ENCODE measurements at regions not wholly inside any gene's neighbourhood (a gene's known extent, or its start where the extent isn't known, plus 50 kb on each side); places are given as distances from the start of the nearest gene placed in this dataset.

DNA sequence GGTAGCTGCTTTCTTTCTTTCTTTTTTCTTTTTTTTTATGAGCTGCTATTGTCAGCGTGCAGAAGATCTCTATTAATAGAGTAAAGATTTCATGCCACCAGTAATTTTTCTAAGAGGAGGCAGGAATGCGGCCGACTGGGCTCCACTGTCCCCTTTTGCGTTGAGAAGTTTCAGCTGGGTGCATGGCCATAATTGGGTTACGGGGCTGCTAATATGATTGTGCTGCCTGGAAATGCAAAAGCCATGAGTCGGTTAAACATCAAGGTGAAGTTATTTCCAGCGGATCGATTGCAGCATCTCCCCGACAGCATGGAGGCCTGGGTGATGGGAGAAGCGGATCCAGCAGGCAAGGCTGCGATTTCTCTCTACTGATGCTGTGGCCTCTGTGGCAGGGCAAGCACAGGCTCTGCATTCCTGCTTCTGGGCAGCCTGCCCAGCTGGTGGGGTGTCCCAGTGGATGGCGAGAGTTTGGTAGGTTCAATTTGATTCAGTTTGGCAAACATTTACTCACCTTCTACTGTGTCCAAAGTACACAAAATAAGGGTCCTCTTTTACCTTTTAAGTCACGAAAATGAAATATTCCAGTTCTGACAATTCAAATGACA, 54.4 kb upstream of the PRMT8 start:
- TF ChIP-seq, protein P1, sequence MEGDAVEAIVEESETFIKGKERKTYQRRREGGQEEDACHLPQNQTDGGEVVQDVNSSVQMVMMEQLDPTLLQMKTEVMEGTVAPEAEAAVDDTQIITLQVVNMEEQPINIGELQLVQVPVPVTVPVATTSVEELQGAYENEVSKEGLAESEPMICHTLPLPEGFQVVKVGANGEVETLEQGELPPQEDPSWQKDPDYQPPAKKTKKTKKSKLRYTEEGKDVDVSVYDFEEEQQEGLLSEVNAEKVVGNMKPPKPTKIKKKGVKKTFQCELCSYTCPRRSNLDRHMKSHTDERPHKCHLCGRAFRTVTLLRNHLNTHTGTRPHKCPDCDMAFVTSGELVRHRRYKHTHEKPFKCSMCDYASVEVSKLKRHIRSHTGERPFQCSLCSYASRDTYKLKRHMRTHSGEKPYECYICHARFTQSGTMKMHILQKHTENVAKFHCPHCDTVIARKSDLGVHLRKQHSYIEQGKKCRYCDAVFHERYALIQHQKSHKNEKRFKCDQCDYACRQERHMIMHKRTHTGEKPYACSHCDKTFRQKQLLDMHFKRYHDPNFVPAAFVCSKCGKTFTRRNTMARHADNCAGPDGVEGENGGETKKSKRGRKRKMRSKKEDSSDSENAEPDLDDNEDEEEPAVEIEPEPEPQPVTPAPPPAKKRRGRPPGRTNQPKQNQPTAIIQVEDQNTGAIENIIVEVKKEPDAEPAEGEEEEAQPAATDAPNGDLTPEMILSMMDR (IDR thresholded peaks at IDR 0.05) = no peak
- TF ChIP-seq POLR2A (IDR thresholded peaks at IDR 0.05) = no peak
